ENCODE measurements at regions not wholly inside any gene's neighbourhood (a gene's known extent, or its start where the extent isn't known, plus 50 kb on each side); places are given as distances from the start of the nearest gene placed in this dataset.
"Not testable (repeated sequence)": the region's sequence is repeated elsewhere in the genome, so short reads cannot be mapped to it uniquely, and the experiment has no call there.

- H3K27me3 ChIP-seq (ENCODE audit: low read depth); H3K9me3 ChIP-seq; in situ Hi-C loops (cut with MboI; ENCODE audit: low sequenced_read_pairs); H3K4me1 ChIP-seq; H3K4me3 ChIP-seq; H3K36me3 ChIP-seq (replicated peaks): not testable (repeated sequence)
- DNase-seq (ENCODE audit: low spot score in 2 of 2) = peak in 1 of 2 experiments; percentile 64
Observed at GRCh38 chr2:87485884-87486283, 262.0 kb upstream of the PLGLB2 start.

GRCh38 chr2:87486413-87486812, 261.5 kb upstream of the PLGLB2 start:
- H3K4me3 ChIP-seq; H3K27me3 ChIP-seq (ENCODE audit: low read depth); in situ Hi-C loops (cut with MboI; ENCODE audit: low sequenced_read_pairs); DNase-seq (ENCODE audit: low spot score in 2 of 2); H3K9me3 ChIP-seq; H3K36me3 ChIP-seq (replicated peaks); H3K4me1 ChIP-seq: not testable (repeated sequence)

- H3K27me3 ChIP-seq (ENCODE audit: low read depth); in situ Hi-C loops (cut with MboI; ENCODE audit: low sequenced_read_pairs); H3K4me3 ChIP-seq: not testable (repeated sequence)
Observed at GRCh38 chr2:87488021-87488420, 259.9 kb upstream of the PLGLB2 start.

GRCh38 chr2:87488991-87489390, 258.9 kb upstream of the PLGLB2 start:
- H3K4me1 ChIP-seq; H3K9me3 ChIP-seq; H3K36me3 ChIP-seq (replicated peaks); DNase-seq (ENCODE audit: low spot score in 2 of 2); in situ Hi-C loops (cut with MboI; ENCODE audit: low sequenced_read_pairs); H3K27me3 ChIP-seq (ENCODE audit: low read depth); H3K4me3 ChIP-seq: not testable (repeated sequence)

More at GRCh38 chr2:87488021-87488420, 259.9 kb upstream of the PLGLB2 start:
- DNase-seq (ENCODE audit: low spot score in 2 of 2); H3K36me3 ChIP-seq (replicated peaks); H3K4me1 ChIP-seq; H3K9me3 ChIP-seq: not testable (repeated sequence)

- in situ Hi-C loops (cut with MboI; ENCODE audit: low sequenced_read_pairs); H3K36me3 ChIP-seq (replicated peaks); H3K4me1 ChIP-seq; H3K27me3 ChIP-seq (ENCODE audit: low read depth); H3K4me3 ChIP-seq; DNase-seq (ENCODE audit: low spot score in 2 of 2); H3K9me3 ChIP-seq: not testable (repeated sequence)
Observed at GRCh38 chr2:87494846-87495245, 253.0 kb upstream of the PLGLB2 start.

- H3K4me1 ChIP-seq; H3K9me3 ChIP-seq; DNase-seq (ENCODE audit: low spot score in 2 of 2); H3K4me3 ChIP-seq; H3K27me3 ChIP-seq (ENCODE audit: low read depth); H3K36me3 ChIP-seq (replicated peaks); in situ Hi-C loops (cut with MboI; ENCODE audit: low sequenced_read_pairs): not testable (repeated sequence)
Observed at GRCh38 chr2:87495455-87495854, 252.4 kb upstream of the PLGLB2 start.

- H3K4me3 ChIP-seq; in situ Hi-C loops (cut with MboI; ENCODE audit: low sequenced_read_pairs); H3K27me3 ChIP-seq (ENCODE audit: low read depth); H3K4me1 ChIP-seq; H3K36me3 ChIP-seq (replicated peaks); DNase-seq (ENCODE audit: low spot score in 2 of 2); H3K9me3 ChIP-seq: not testable (repeated sequence)
Observed at GRCh38 chr2:87496036-87497006, 251.6 kb upstream of the PLGLB2 start.

GRCh38 chr2:87497135-87497534, 250.8 kb upstream of the PLGLB2 start:
- DNase-seq (ENCODE audit: low spot score in 2 of 2); H3K9me3 ChIP-seq; H3K4me3 ChIP-seq; H3K36me3 ChIP-seq (replicated peaks); H3K4me1 ChIP-seq; H3K27me3 ChIP-seq (ENCODE audit: low read depth); in situ Hi-C loops (cut with MboI; ENCODE audit: low sequenced_read_pairs): not testable (repeated sequence)

GRCh38 chr2:87497700-87498099, 250.2 kb upstream of the PLGLB2 start:
- in situ Hi-C loops (cut with MboI; ENCODE audit: low sequenced_read_pairs); DNase-seq (ENCODE audit: low spot score in 2 of 2); H3K27me3 ChIP-seq (ENCODE audit: low read depth); H3K9me3 ChIP-seq; H3K4me1 ChIP-seq; H3K4me3 ChIP-seq; H3K36me3 ChIP-seq (replicated peaks): not testable (repeated sequence)

- H3K27me3 ChIP-seq (ENCODE audit: low read depth); H3K36me3 ChIP-seq (replicated peaks); in situ Hi-C loops (cut with MboI; ENCODE audit: low sequenced_read_pairs); H3K9me3 ChIP-seq; DNase-seq (ENCODE audit: low spot score in 2 of 2); H3K4me3 ChIP-seq; H3K4me1 ChIP-seq: not testable (repeated sequence)
Observed at GRCh38 chr2:87498169-87498853, 249.6 kb upstream of the PLGLB2 start.

GRCh38 chr2:87498854-87499238, 249.0 kb upstream of the PLGLB2 start:
- H3K27me3 ChIP-seq (ENCODE audit: low read depth); DNase-seq (ENCODE audit: low spot score in 2 of 2); H3K36me3 ChIP-seq (replicated peaks); H3K4me1 ChIP-seq; in situ Hi-C loops (cut with MboI; ENCODE audit: low sequenced_read_pairs); H3K9me3 ChIP-seq; H3K4me3 ChIP-seq: not testable (repeated sequence)

- in situ Hi-C loops (cut with MboI; ENCODE audit: low sequenced_read_pairs); H3K9me3 ChIP-seq; H3K27me3 ChIP-seq (ENCODE audit: low read depth); H3K4me1 ChIP-seq; H3K36me3 ChIP-seq (replicated peaks); H3K4me3 ChIP-seq; DNase-seq (ENCODE audit: low spot score in 2 of 2): not testable (repeated sequence)
Observed at GRCh38 chr2:87499860-87500259, 248.0 kb upstream of the PLGLB2 start.

- DNase-seq (ENCODE audit: low spot score in 2 of 2); H3K4me3 ChIP-seq; H3K4me1 ChIP-seq; H3K27me3 ChIP-seq (ENCODE audit: low read depth); H3K36me3 ChIP-seq (replicated peaks); H3K9me3 ChIP-seq; in situ Hi-C loops (cut with MboI; ENCODE audit: low sequenced_read_pairs): not testable (repeated sequence)
Observed at GRCh38 chr2:87500421-87500820, 247.5 kb upstream of the PLGLB2 start.

GRCh38 chr2:87500951-87501350, 246.9 kb upstream of the PLGLB2 start:
- peak in 1 of 2 experiments; percentile 2 for DNase-seq (ENCODE audit: low spot score in 2 of 2)
- H3K4me1 ChIP-seq; in situ Hi-C loops (cut with MboI; ENCODE audit: low sequenced_read_pairs); H3K9me3 ChIP-seq; H3K27me3 ChIP-seq (ENCODE audit: low read depth); H3K36me3 ChIP-seq (replicated peaks); H3K4me3 ChIP-seq: not testable (repeated sequence)
